ENCODE measurements at regions not wholly inside any gene's neighbourhood (a gene's known extent, or its start where the extent isn't known, plus 50 kb on each side); places are given as distances from the start of the nearest gene placed in this dataset.

DNA sequence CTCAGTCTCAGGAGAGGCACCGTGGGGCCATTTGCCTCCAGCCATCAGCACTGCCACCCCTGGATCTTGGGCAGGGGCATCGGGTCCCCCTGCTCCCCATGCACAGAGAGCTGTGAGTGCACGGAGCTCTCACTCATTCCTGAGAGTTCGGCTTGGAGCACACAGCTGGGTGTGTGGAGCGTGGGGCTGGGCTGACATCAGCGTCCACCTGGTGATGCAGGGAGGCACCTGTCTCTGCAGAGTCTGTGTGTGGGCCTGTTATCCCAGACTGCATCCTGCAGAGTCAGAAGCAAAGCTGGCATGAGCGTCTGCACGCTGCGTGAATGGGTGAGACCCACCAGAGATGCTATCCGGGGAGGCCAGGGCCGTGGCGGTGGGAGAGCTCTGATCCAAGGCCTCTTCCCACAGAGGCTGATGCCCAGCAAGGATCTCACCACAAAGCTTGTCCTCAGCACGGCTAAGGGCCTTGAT is 248.8 kb upstream of the AFDN start:
- DNase-seq: no peak
- Histone ChIP-seq H3K27ac (no peak overlapping the region), H3K36me3 (no peaks in the 10 kb centered on the region), H3K4me3 (no peak overlapping the region), H3K27me3 (no peaks in the 10 kb centered on the region), H3K4me1 (peaks cover 0 to 9% (median 0%) of the 10 kb centered on the region in 4 donors), H3K9me3 (no peaks in the 10 kb centered on the region)
- TF ChIP-seq, protein P1, sequence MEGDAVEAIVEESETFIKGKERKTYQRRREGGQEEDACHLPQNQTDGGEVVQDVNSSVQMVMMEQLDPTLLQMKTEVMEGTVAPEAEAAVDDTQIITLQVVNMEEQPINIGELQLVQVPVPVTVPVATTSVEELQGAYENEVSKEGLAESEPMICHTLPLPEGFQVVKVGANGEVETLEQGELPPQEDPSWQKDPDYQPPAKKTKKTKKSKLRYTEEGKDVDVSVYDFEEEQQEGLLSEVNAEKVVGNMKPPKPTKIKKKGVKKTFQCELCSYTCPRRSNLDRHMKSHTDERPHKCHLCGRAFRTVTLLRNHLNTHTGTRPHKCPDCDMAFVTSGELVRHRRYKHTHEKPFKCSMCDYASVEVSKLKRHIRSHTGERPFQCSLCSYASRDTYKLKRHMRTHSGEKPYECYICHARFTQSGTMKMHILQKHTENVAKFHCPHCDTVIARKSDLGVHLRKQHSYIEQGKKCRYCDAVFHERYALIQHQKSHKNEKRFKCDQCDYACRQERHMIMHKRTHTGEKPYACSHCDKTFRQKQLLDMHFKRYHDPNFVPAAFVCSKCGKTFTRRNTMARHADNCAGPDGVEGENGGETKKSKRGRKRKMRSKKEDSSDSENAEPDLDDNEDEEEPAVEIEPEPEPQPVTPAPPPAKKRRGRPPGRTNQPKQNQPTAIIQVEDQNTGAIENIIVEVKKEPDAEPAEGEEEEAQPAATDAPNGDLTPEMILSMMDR (IDR thresholded peaks at IDR 0.05): no peak
- TF ChIP-seq POLR2A (IDR thresholded peaks at IDR 0.05) (no peak), EP300 (IDR thresholded peaks at IDR 0.05; ENCODE audit: low read depth) (no peak), POLR2AphosphoS5 (IDR thresholded peaks at IDR 0.05) (no peak)
- intact Hi-C loops (cut with DNase I; ENCODE audit: low total_unique reads) (no loop called here), in situ Hi-C loops (cut with MboI; ENCODE audit: low pct_ligation_motif_present in 1 of 4, low pct_unique_long_range_greater_than_20kb in 1 of 4, low sequenced_read_pairs in 3 of 4) (no loop called here)
- 84% methylated on average over 13 of the region's 13 CpGs; no CpG with 5 or more reads in 1 of the 2 donors for WGBS, 2 donors (ENCODE audit: low coverage in 1 of 2)

DNA sequence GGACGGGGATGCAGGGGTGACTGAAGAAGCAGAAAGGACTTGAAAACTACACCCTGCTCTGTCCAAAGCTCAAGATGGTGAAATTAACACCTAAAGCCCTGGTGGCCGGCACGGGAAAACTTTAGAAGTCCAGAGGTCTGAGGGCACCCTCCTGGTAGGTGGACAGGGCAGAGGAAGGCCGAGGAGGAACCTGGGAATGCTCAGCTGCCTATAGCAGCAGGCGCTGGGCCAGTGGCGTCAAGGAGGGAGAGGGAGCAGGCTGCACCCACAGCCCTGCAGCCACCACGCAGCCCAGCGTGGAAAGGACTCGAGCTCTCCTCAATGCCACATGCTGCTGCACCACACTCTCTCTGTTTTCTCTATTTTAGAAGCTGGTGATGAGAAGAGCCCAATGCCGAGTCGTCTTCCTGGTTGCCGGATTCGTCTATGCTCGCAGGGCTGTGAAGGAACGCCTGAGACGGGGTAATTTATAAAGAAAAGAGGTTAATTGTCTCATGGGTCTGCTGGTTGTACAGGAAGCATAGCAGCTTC is 248.3 kb upstream of the AFDN start:
- in situ Hi-C loops (cut with MboI; ENCODE audit: low pct_ligation_motif_present in 1 of 4, low pct_unique_long_range_greater_than_20kb in 1 of 4, low sequenced_read_pairs in 3 of 4): no loop called here
- no peak for DNase-seq
- WGBS, 2 donors (ENCODE audit: low coverage in 1 of 2): 94 to 100% methylated on average over 5 to 16 of the region's 16 CpGs
- Histone ChIP-seq H3K27ac (no peak overlapping the region), H3K4me1 (peaks cover 0 to 4% (median 0%) of the 10 kb centered on the region in 4 donors), H3K4me3 (no peak overlapping the region), H3K36me3 (no peaks in the 10 kb centered on the region), H3K9me3 (peaks cover 3 to 4% of the 10 kb centered on the region in 2 donors), H3K27me3 (no peaks in the 10 kb centered on the region)
- TF ChIP-seq POLR2A (IDR thresholded peaks at IDR 0.05) (no peak), EP300 (IDR thresholded peaks at IDR 0.05; ENCODE audit: low read depth) (no peak), POLR2AphosphoS5 (IDR thresholded peaks at IDR 0.05) (no peak)
- TF ChIP-seq, protein P1 (IDR thresholded peaks at IDR 0.05): no peak
- intact Hi-C loops (cut with DNase I; ENCODE audit: low total_unique reads): no loop called here

DNA sequence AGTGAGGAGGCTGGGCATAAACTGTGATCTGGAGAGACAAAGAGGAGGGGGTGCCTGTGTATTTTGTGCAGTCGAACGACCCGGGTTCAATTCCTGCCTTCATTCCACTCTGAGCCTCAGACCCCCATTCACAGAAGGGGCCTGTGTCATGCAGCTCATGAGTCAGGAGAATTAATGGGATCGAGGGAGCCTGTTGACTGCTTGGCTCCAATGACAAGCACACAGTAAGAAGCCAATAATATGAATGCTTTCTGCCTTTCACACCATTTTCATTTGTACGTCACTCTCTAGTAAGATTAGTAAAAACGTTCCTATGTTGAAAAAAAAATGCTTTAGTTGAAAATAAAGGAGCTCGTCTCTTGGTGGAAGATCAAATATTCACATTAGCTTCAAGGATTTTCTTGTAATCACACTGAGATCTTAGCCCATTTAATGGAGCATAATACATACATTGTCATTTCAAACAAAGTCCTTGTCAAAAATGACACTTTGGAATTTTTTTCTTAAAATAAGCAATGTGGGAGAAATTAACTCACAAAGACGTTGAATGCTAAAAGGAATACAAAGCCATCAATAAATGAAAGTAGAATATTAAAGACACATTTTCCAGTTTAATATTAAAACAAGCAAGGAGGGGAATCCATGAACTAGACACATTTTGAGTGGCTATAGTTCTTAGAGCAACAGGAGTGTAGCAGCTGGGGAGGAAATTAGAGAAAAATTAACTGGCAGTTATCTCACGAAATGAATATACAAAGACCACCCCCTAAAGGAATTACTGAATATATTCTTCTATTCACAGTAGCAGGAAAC is 246.7 kb upstream of the AFDN start:
- Histone ChIP-seq H3K27me3 (no peaks in the 10 kb centered on the region), H3K4me1 (no peaks in the 10 kb centered on the region), H3K9me3 (peaks cover 5 to 6% of the 10 kb centered on the region in 2 donors), H3K36me3 (no peaks in the 10 kb centered on the region), H3K4me3 (no peak overlapping the region), H3K27ac (no peak overlapping the region)
- 74 to 80% methylated on average over 8 to 9 of the region's 9 CpGs for WGBS, 2 donors (ENCODE audit: low coverage in 1 of 2)
- no peak for TF ChIP-seq POLR2A (IDR thresholded peaks at IDR 0.05)
- no peak for TF ChIP-seq EP300 (IDR thresholded peaks at IDR 0.05; ENCODE audit: low read depth)
- no peak for TF ChIP-seq POLR2AphosphoS5 (IDR thresholded peaks at IDR 0.05)
- TF ChIP-seq, protein P1 (IDR thresholded peaks at IDR 0.05): no peak
- in situ Hi-C loops (cut with MboI; ENCODE audit: low pct_ligation_motif_present in 1 of 4, low pct_unique_long_range_greater_than_20kb in 1 of 4, low sequenced_read_pairs in 3 of 4): no loop called here
- no peak for DNase-seq
- intact Hi-C loops (cut with DNase I; ENCODE audit: low total_unique reads): no loop called here

DNA sequence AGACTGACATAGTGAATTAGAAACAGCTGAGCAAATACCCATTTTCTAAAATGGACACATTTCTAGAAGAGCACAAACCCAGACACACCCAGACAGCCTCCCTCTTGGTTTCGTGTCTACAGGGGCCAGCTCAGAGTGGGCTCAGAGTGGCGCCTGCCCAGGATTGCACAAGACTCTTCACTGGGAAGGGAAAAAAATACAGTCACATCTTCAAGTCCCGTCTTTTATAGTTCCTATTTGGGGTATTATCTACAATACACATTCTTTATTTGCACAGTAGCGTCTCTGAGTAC is 246.1 kb upstream of the AFDN start:
- no peak for TF ChIP-seq POLR2AphosphoS5 (IDR thresholded peaks at IDR 0.05)
- TF ChIP-seq, protein P1 (IDR thresholded peaks at IDR 0.05): no peak
- no peak for TF ChIP-seq POLR2A (IDR thresholded peaks at IDR 0.05)
- no peak for TF ChIP-seq EP300 (IDR thresholded peaks at IDR 0.05; ENCODE audit: low read depth)
- no peak overlapping the region for H3K27ac ChIP-seq
- no peaks in the 10 kb centered on the region for H3K27me3 ChIP-seq
- no peaks in the 10 kb centered on the region for H3K36me3 ChIP-seq
- 65% methylated on average over 4 of the region's 4 CpGs; no CpG with 5 or more reads in 1 of the 2 donors for WGBS, 2 donors (ENCODE audit: low coverage in 1 of 2)
- peaks cover 5 to 6% of the 10 kb centered on the region in 2 donors for H3K9me3 ChIP-seq
- intact Hi-C loops (cut with DNase I; ENCODE audit: low total_unique reads) (no loop called here), in situ Hi-C loops (cut with MboI; ENCODE audit: low pct_ligation_motif_present in 1 of 4, low pct_unique_long_range_greater_than_20kb in 1 of 4, low sequenced_read_pairs in 3 of 4) (no loop called here)
- no peak overlapping the region for H3K4me3 ChIP-seq
- no peak for DNase-seq
- H3K4me1 ChIP-seq: no peaks in the 10 kb centered on the region
